ENCODE measurements at regions not wholly inside any gene's neighbourhood (a gene's known extent, or its start where the extent isn't known, plus 50 kb on each side); places are given as distances from the start of the nearest gene placed in this dataset.

DNA sequence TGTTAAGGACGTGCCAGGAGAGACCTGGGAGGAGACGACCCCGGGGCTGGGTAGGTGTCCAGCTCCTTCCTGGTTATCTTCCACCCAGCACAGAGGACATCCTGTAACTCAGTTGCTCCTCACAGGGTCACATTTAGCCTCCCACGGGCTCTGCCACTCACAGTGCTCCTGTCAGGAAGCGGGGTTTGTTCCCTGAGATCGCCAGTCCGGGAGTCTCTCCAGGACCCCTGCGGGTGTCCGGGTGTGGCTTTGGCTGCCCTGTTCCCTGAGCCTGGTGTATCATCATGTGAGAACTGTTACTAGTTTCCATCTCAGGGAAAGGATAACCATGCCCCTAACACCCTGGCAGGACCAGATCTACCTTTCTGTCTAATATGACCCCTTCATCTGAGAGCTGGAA, 158.2 kb upstream of the RUNX1 start:
- DNase-seq (ENCODE audit: low read depth): no peak
- TF ChIP-seq, protein P1, sequence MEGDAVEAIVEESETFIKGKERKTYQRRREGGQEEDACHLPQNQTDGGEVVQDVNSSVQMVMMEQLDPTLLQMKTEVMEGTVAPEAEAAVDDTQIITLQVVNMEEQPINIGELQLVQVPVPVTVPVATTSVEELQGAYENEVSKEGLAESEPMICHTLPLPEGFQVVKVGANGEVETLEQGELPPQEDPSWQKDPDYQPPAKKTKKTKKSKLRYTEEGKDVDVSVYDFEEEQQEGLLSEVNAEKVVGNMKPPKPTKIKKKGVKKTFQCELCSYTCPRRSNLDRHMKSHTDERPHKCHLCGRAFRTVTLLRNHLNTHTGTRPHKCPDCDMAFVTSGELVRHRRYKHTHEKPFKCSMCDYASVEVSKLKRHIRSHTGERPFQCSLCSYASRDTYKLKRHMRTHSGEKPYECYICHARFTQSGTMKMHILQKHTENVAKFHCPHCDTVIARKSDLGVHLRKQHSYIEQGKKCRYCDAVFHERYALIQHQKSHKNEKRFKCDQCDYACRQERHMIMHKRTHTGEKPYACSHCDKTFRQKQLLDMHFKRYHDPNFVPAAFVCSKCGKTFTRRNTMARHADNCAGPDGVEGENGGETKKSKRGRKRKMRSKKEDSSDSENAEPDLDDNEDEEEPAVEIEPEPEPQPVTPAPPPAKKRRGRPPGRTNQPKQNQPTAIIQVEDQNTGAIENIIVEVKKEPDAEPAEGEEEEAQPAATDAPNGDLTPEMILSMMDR (IDR thresholded peaks at IDR 0.05; ENCODE audit: control insufficient read depth, extremely low read depth, insufficient read depth): no peak
- H3K4me3 ChIP-seq (ENCODE audit: low read depth, low read length): no peak overlapping the region

DNA sequence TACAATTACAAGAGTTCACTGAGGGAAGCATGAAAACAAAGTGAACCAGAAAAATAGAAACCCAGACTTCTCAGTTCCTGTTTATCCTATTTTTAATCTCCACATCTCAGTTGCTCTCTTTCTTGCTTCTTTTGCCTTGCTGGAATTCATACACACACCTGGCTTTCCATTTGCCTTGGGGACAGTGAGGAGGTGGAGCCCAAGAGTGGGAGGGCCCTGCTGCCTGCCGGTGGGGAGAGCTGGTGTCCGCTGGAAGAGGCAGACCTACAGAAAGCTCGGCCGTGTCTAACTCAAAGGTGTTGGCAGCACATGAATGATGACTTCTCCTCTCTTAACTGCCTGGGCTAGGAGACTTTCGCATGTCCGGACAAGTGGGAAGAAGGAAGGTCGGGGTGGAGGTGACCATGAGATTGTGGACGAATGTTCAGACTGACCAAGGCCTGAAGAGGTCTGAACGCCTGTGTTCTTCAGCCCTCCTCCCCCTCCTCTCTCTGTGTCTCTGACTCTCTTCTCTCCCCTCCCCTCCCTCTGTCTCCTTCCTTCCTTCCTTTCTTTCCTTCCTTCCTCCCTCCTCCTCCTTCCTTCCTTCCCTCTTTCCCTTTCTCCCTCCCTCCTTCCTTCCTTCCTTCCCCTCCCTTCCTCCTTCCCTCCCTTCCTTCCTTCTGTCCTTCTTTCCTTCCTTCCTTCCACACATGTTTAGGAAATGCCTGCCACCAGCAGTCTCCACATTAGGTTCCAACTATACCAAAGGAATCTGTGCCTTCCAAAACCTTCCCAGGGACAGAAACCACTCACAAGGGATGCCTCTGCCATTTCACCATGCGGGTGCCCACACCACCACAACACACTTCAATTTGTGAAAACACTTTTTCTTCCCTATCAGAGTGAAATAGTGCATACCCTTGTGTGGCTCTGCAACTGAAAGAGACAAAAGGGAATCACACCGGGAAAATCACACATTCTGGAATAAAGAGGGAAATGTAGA, 157.3 kb upstream of the RUNX1 start:
- no peak for DNase-seq (ENCODE audit: low read depth)
- H3K4me3 ChIP-seq (ENCODE audit: low read depth, low read length): no peak overlapping the region
- TF ChIP-seq, protein P1 (IDR thresholded peaks at IDR 0.05; ENCODE audit: control insufficient read depth, extremely low read depth, insufficient read depth): no peak

DNA sequence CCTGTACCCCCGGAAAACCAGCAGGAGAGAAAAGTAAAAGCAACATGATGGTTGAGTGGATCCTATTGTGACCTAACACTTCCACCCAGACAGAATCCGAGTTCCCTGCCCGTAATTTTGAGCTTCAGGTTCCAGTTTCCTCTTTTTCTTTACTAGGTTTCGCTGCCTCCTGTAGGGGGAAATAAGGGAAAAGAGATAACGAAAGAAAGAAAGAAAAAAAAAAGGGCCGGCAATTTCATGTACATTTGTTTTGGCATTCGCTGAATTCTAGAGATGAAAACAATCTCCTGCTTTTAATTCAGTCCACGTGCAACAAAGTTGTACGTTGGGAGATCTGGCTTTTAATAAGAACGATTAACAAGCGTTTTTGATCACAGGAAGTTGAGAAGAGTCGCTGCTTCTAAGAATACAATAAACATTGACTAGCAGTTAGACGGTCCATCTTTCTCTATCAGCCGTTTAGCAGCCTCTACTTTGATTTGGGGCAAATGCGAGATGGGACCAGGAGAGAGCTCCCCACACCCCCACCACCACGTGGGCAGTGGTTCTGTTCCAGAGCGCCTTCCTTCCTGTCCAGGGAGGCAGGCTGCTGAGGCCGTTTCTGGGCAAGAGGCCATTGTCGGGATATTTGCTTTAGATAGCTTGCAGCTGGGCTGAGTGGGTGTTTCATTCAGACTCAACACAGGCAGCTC, 155.9 kb upstream of the RUNX1 start:
- no peak for DNase-seq (ENCODE audit: low read depth)
- no peak overlapping the region for H3K4me3 ChIP-seq (ENCODE audit: low read depth, low read length)
- TF ChIP-seq, protein P1 (IDR thresholded peaks at IDR 0.05; ENCODE audit: control insufficient read depth, extremely low read depth, insufficient read depth): no peak

DNA sequence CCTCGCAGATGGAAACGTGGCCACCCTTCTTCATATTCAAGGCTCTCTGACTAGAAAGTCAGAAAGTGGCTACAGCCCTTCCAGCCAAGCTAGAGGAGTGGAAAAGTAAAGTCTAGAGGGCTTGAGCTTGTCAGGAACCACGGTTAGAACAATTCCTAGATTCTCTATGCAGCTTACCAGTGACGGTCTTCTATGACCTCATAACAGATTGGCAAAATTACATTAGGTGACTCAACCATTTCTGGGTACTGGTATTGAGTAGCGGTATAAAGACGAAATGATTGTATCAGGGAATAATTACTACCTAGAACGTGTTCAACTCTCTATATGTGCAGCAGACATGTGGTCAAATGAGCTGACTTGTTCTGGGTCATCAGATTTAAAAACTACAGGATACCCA, 155.0 kb upstream of the RUNX1 start:
- no peak for DNase-seq (ENCODE audit: low read depth)
- TF ChIP-seq, protein P1 (IDR thresholded peaks at IDR 0.05; ENCODE audit: control insufficient read depth, extremely low read depth, insufficient read depth): no peak
- no peak overlapping the region for H3K4me3 ChIP-seq (ENCODE audit: low read depth, low read length)

DNA sequence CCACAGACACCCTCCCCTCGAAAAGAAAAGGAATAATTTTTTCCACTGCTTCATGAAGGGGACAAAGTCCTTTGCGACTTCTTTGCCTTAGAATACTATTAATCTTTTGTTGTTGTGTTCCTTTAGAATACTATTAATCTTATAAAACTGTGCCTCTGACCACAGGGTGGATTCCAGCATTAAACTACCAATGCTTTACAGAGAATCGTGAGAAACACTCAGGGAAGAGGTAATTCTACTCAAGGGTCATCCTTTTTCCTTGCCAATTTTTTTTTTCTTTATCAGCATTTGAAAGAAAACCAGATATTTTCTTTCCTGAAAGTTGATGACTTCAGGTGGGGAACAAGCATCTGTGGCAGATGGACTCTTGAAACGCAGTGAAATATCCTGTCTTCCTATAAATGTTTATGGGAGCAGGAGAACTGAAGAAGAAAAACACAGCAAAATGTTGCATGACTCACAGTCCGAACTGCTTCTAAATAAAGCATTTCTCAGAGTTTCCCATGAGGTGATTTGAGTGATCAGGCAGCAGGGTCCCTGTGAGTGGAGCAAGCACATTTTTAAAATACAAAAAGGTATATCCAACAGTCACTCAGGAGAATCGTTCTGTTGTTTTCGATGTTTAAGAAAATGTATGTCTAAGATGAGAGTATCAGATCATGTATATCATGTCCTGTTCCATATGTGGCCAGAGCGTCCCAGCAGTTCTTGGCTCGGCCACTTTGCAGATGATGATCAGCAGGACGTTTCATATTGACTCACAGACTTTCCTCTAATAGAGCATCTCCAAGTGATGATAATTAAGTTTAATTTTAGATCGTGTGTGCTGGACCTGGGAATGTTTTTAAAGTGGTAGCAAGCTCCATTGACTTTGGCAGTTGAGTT, 154.2 kb upstream of the RUNX1 start:
- no peak for DNase-seq (ENCODE audit: low read depth)
- TF ChIP-seq, protein P1 (IDR thresholded peaks at IDR 0.05; ENCODE audit: control insufficient read depth, extremely low read depth, insufficient read depth): no peak
- no peak overlapping the region for H3K4me3 ChIP-seq (ENCODE audit: low read depth, low read length)

DNA sequence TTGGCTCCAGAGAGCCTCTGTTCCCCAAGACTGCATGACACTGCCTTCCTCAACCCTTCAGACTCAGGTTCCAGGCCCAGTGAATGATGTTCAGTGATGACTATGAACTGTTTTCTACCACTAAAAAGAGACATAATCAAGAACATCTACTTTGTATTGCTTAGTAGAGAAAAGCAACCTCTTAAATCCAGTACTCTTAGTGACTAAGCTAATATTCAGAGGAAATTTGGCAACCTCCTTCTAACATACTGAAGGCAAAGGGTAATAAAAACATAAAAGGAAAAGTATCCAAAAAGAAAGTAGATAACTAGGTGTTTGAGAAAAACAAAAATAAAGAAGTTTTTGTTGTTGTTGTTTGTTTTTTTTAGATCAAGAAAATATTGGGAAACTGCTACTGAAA, 153.3 kb upstream of the RUNX1 start:
- H3K4me3 ChIP-seq (ENCODE audit: low read depth, low read length): no peak overlapping the region
- TF ChIP-seq, protein P1 (IDR thresholded peaks at IDR 0.05; ENCODE audit: control insufficient read depth, extremely low read depth, insufficient read depth): no peak
- DNase-seq (ENCODE audit: low read depth): no peak
